Caco-2 (cell line): ENCODE measurements at regions not wholly inside any gene's neighbourhood (a gene's known extent, or its start where the extent isn't known, plus 50 kb on each side); places are given as distances from the start of the nearest gene placed in this dataset.

ENCODE experiments used
- BruUV-seq: library from RNA; stranded (reverse); fragments of 400-500 nt; replicated peaks from 2 replicates; lab custom pipeline; 2021; lab: Mats Ljungman, UMichigan
- CTCF ChIA-PET: fragments of 300-600 bp; sonication (Branson Sonifier 250); formaldehyde crosslinking; loops from one replicate; lab custom pipeline; 2022; ENCODE audit warnings: antibody characterized with exemption; lab: Charles Lee
- POLR2A ChIA-PET: fragments of 300-600 bp; sonication (Branson Sonifier 250); formaldehyde crosslinking; loops from one replicate; lab custom pipeline; 2022; ENCODE audit warnings: antibody characterized with exemption; lab: Charles Lee
- DNase-seq, 2 experiments: peaks; one replicate each; pipeline versions ENCODE4 v3.0.0 to v3.0.0-alpha.2; 2020 to 2022
- H3K27me3 ChIP-seq: replicated peaks from 2 replicates; pipeline ENCODE4 v1.6.0; 2011; ENCODE audit warnings: low read length; ENCODE audit not compliant: control insufficient read depth, insufficient read depth
- H3K36me3 ChIP-seq: 2 replicates; pipeline ENCODE4 v1.5.1; 2011; ENCODE audit warnings: low read length; ENCODE audit not compliant: control insufficient read depth, insufficient read depth
- H3K4me1 ChIP-seq: fragments of 250-450 bp; sonication (Bioruptor Pico); 2 replicates; pipeline ENCODE4 v1.5.1; 2020; ENCODE audit warnings: mild to moderate bottlenecking
- H3K4me3 ChIP-seq: 2 replicates; pipeline ENCODE4 v1.5.1; 2011; ENCODE audit warnings: low read depth, mild to moderate bottlenecking, control low read depth, low read length
- H3K9me3 ChIP-seq: fragments of 250-450 bp; sonication (Bioruptor Pico); 2 replicates; pipeline ENCODE4 v1.5.1; 2020; ENCODE audit warnings: mild to moderate bottlenecking, moderate library complexity
- H3K27ac Mint-ChIP-seq: one replicate; pipeline ENCODE4 v1.8.0; 2022; ENCODE audit warnings: mixed read lengths; ENCODE audit not compliant: unreplicated experiment
- H3K27me3 Mint-ChIP-seq: one replicate; pipeline ENCODE4 v1.8.0; 2022; ENCODE audit warnings: mixed read lengths; ENCODE audit not compliant: insufficient read depth, unreplicated experiment
- H3K36me3 Mint-ChIP-seq: one replicate; pipeline ENCODE4 v1.8.0; 2022; ENCODE audit warnings: mild to moderate bottlenecking, mixed read lengths; ENCODE audit not compliant: insufficient read depth, unreplicated experiment
- H3K4me1 Mint-ChIP-seq: one replicate; pipeline ENCODE4 v1.8.0; 2022; ENCODE audit warnings: low read depth, mixed read lengths; ENCODE audit not compliant: unreplicated experiment
- H3K4me3 Mint-ChIP-seq: one replicate; pipeline ENCODE4 v1.8.0; 2022; ENCODE audit warnings: mild to moderate bottlenecking, moderate library complexity, mixed read lengths; ENCODE audit not compliant: unreplicated experiment
- H3K9me3 Mint-ChIP-seq: one replicate; pipeline ENCODE4 v1.8.0; 2022; ENCODE audit warnings: mixed read lengths; ENCODE audit not compliant: unreplicated experiment
- intact Hi-C: fragments of 100-400 bp; cut with micrococcal nuclease; formaldehyde crosslinking; loops from one replicate; pipeline ENCODE4 v1.10.0; 2022; ENCODE audit not compliant: unreplicated experiment
- TF ChIP-seq, protein P1 (sequence below), 2 experiments: fragments of 200-600 bp in 1 of 2; IDR thresholded peaks; 1 replicate in 1 of 2; 2 replicates in 1 of 2; pipeline versions ENCODE4 v1.5.1 to v1.8.0; 2011 to 2022; ENCODE audit warnings: antibody characterized with exemption in 1 of 2, control low read depth in 1 of 2, inconsistent platforms in 1 of 2, low read depth in 1 of 2, low read length in 1 of 2, mild to moderate bottlenecking in 1 of 2, moderate library complexity in 1 of 2; ENCODE audit not compliant: insufficient read depth in 1 of 2, severe bottlenecking in 1 of 2, unreplicated experiment in 1 of 2

DNA sequence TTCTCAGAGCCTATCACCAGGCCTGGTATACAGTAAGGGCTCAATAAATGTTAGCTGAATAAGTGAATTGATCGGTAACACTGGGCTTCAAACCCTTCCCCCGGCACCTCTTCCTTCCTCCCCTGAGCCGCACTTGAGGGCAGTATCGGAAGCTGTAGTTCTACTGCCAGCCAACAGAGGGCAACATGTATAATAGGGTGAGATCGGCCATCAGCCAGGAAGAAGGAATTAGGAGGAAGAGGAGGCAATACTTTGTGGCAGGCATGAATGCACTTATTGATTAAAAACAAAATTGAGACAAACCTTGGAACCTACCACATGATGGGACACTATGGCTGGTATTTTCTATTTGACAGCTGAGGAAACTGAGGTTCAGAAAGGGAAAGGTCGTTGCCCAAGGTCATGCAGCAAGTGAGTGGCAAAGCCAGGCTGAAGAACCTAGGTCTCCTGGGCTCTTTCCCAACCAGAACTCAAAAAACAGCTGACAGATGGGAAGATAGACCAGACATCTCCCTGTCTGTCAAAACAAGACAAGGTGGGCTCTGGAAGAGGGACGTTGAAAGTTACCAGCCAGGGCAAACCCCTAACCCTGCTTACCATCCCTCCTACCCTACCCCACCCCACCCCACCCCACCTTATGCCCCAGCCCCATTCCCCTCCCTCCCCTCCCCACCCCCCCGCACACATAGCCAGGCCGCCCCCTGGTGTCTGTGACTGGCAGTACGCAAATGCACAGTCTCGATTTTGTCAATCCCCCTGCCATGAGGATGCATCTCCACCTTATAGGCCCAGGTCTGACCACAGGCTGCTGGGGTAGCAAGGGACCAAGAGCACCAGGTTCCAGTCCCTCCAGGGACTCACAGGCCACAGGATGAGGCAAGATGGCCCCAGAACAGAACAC, 107.3 kb upstream of the RUNX3 start:
- Mint-ChIP-seq H3K9me3 (no peaks in the 10 kb centered on the region), H3K36me3 (no peaks in the 10 kb centered on the region), H3K4me1 (no peaks in the 10 kb centered on the region), H3K4me3 (no peak overlapping the region), H3K27me3 (no peaks in the 10 kb centered on the region), H3K27ac (no peak overlapping the region)
- no TSS peak for BruUV-seq
- TF ChIP-seq, protein P1, sequence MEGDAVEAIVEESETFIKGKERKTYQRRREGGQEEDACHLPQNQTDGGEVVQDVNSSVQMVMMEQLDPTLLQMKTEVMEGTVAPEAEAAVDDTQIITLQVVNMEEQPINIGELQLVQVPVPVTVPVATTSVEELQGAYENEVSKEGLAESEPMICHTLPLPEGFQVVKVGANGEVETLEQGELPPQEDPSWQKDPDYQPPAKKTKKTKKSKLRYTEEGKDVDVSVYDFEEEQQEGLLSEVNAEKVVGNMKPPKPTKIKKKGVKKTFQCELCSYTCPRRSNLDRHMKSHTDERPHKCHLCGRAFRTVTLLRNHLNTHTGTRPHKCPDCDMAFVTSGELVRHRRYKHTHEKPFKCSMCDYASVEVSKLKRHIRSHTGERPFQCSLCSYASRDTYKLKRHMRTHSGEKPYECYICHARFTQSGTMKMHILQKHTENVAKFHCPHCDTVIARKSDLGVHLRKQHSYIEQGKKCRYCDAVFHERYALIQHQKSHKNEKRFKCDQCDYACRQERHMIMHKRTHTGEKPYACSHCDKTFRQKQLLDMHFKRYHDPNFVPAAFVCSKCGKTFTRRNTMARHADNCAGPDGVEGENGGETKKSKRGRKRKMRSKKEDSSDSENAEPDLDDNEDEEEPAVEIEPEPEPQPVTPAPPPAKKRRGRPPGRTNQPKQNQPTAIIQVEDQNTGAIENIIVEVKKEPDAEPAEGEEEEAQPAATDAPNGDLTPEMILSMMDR (IDR thresholded peaks at IDR 0.05; ENCODE audit: insufficient read depth in 1 of 2, low read depth in 1 of 2, low read length in 1 of 2, severe bottlenecking in 1 of 2, unreplicated experiment in 1 of 2), result peak in 1 of 2 experiments; percentile 36
- Histone ChIP-seq H3K36me3 (no peaks in the 10 kb centered on the region), H3K27me3 (no peaks in the 10 kb centered on the region), H3K4me1 (no peaks in the 10 kb centered on the region), H3K4me3 (no peak overlapping the region), H3K9me3 (no peaks in the 10 kb centered on the region)
- DNase-seq, result peak in 1 of 2 experiments; percentile 40
- intact Hi-C loops, result loop anchor here (2.0 to 10.0 kb wide), 3 partner anchors 65 to 189 kb away; no protein-coding TSS in a partner anchor
- POLR2A ChIA-PET, result no interaction called here
- CTCF ChIA-PET, result no interaction called here

DNA sequence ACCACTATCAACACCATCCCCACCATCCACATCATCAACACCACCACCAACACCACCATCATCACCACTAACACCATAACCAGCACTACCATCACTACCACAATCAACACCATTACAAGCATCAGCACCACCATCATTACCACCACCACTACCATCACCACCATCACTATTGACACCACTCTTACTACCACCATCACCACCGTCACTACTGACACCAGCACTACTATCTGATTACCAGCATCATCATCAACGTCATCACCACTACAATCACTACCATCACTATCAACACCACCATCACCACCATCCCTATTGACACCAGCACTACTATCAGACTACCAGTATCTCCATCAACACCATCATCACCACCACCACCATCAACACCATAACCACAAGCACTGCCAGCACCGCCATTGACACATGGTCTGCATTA, 106.1 kb upstream of the RUNX3 start:
- no peaks in the 10 kb centered on the region for H3K27me3 ChIP-seq
- Mint-ChIP-seq H3K27ac (no peak overlapping the region), H3K4me1 (no peaks in the 10 kb centered on the region), H3K4me3 (no peak overlapping the region), H3K36me3 (no peaks in the 10 kb centered on the region), H3K27me3 (no peaks in the 10 kb centered on the region), H3K9me3 (no peaks in the 10 kb centered on the region)
- intact Hi-C loops, result loop anchor here (2.0 to 10.0 kb wide), 3 partner anchors 66 to 187 kb away; no protein-coding TSS in a partner anchor
- TF ChIP-seq, protein P1 (IDR thresholded peaks at IDR 0.05; ENCODE audit: insufficient read depth in 1 of 2, low read depth in 1 of 2, low read length in 1 of 2, severe bottlenecking in 1 of 2, unreplicated experiment in 1 of 2), result no peak
- no TSS peak for BruUV-seq
- H3K9me3 ChIP-seq, result no peaks in the 10 kb centered on the region
- no peak for DNase-seq
- ChIA-PET POLR2A (no interaction called here), CTCF (no interaction called here)
- H3K4me3 ChIP-seq, result no peak overlapping the region
- H3K36me3 ChIP-seq, result no peaks in the 10 kb centered on the region
- H3K4me1 ChIP-seq, result no peaks in the 10 kb centered on the region

DNA sequence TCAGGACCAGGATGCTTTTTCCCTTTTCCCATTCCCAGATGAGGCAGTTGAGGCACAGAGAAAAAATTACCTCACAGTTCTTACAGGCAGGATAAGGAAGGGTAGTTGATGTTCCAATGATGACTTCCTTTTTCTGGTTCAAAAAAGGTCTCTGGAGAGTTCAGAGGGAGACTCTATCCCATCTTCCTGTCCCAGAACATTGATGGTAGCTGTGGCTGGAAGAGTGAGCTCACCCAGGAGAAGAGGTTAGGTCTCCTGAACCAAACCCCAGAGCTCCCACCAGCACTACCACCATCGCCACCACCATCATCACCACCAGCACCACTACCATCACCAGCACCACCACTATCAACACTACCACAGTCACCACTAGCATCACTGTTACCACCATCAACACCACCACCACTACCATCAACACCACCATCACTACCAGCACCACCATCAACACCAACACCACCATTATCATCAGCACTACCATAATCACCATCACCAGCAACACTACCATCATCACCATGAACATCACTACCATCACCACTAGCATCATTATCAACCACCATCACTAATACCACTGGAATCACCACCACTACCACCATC, 105.5 kb upstream of the RUNX3 start:
- H3K4me1 Mint-ChIP-seq, result no peaks in the 10 kb centered on the region
- no peak overlapping the region for H3K27ac Mint-ChIP-seq
- intact Hi-C loops, result loop anchor here (2.0 to 10.0 kb wide), 3 partner anchors 67 to 187 kb away; no protein-coding TSS in a partner anchor
- no peaks in the 10 kb centered on the region for H3K27me3 ChIP-seq
- no peaks in the 10 kb centered on the region for H3K36me3 Mint-ChIP-seq
- H3K9me3 ChIP-seq, result no peaks in the 10 kb centered on the region
- no peaks in the 10 kb centered on the region for H3K4me1 ChIP-seq
- TF ChIP-seq, protein P1 (IDR thresholded peaks at IDR 0.05; ENCODE audit: insufficient read depth in 1 of 2, low read depth in 1 of 2, low read length in 1 of 2, severe bottlenecking in 1 of 2, unreplicated experiment in 1 of 2), result no peak
- no peak for DNase-seq
- ChIA-PET POLR2A (no interaction called here), CTCF (no interaction called here)
- no peak overlapping the region for H3K4me3 Mint-ChIP-seq
- H3K4me3 ChIP-seq, result no peak overlapping the region
- no TSS peak for BruUV-seq
- no peaks in the 10 kb centered on the region for H3K27me3 Mint-ChIP-seq
- no peaks in the 10 kb centered on the region for H3K9me3 Mint-ChIP-seq
- no peaks in the 10 kb centered on the region for H3K36me3 ChIP-seq
